GM12872 (cell line): ENCODE measurements at regions not wholly inside any gene's neighbourhood (a gene's known extent, or its start where the extent isn't known, plus 50 kb on each side); places are given as distances from the start of the nearest gene placed in this dataset.

Source experiments
- CTCF ChIP-seq: IDR thresholded peaks from 3 replicates; pipeline ENCODE4 v1.5.1; 2011; ENCODE audit warnings: low read depth, mild to moderate bottlenecking, low read length, moderate library complexity; ENCODE audit not compliant: insufficient read depth

GRCh38 chr13:112253631-112254030 lies 122.5 kb upstream of the SPACA7 start:
- no peak for TF ChIP-seq CTCF

DNA sequence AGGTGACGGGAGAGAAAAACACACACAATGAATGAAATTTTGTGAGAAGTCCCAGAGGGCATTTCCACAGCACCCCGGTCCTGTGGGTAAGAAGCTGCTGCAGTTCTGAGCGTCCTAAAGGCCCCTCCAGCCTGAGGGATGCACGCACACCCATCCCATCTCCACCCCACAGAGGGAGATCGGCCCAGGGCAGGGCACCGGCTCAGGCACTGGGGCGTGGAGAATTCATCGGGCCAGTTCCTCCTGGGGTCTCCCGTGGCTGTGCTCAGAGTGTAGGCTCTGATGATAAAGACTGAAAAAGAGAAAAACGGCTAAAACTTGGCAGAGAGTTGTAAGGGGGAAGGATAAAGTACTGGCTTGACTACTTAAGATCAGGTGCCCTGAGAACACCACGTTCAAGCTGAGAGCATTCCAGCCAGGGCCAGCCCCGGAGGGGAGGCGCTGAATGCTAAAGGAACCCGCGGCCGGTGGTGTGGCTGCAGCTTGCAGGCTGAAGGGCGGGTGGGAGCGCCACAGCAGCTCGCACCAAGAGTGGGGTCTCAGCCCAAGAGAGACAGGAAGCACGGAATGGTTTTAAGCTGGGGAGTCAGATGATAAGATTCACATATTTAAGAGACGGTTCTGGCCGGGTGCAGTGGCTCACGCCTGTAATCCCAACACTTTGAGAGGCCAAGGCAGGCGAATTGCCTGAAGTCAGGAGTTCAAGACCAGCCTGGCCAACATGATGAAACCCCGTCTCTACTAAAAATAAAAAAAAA lies 121.9 kb upstream of the SPACA7 start:
- TF ChIP-seq CTCF = no peak

DNA sequence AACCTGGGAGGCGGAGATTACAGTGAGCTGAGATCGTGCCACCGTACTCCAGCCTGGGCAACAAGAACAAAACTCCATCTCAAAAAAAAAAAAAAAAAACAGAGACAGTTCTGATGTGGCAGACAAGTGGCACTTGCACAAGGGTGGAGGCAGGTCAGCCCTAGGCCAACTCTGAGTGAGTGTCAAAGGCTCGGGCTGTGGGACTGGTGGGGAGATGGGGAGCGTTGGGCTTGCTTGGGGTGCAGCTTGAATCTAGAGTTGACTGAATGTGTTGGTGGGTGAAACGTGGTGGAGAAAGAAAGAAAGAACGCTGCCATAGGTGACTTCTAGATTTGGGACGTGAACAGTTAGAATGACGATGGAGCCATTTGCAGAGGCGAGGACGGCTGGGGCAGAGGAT lies 121.3 kb upstream of the SPACA7 start:
- no peak for TF ChIP-seq CTCF

- TF ChIP-seq CTCF = no peak
These were observed 120.5 kb upstream of the SPACA7 start for GRCh38 chr13:112255550-112256120.

DNA sequence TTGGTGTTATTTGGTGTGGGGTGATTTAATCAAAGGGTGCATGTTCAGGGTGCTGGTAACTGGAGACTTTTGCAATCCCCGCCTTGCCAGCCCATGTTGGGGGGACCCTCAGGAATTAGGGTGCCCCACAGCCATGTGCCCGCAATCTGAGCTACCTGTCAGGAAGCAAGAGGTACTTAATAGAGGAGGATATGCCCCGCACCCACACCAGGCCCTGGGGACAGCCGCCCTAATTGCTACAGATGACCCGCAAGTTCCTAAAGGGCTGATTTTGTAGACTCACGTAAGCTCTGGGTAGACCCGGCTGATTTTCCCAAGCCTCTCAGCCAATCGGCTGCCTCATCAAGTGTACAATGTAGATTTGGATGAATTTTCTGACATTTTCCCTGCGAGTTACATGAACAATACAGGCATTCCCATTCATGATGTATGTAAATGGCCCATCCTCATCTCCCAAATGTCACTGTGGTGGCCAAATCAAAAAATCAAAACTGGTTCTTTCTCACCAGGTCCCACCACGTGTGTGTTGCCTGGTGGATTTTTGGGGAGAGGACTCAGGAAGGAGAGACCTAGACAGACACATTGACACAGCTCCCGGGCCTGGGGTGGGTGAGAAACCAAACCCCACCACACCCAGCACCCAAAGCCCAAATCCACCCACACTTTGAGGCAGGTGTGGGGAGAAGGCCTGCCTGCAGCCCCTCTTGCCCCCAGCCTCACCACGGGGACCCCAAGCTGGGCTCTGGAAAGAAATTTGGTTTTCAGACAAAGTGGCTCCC lies 119.2 kb upstream of the SPACA7 start:
- TF ChIP-seq CTCF = no peak

DNA sequence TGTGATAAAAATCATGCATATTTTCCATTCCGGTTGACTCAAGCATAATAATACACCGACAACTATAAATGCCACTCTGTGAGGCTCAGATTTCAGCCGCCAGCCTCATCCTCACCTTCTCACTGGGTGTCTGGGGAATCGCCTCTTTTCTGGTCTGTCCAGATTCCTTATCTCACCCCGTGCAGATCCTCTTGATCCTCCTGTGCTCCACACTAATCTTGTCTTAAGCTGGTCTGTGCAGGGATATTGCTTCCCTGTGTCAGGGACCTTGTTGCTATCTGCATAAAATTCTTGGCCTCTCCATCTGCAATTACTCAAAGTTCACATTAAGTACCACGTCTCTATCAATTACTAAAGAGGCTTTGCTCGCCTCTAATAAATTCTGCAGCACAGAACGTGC lies 116.6 kb upstream of the SPACA7 start:
- TF ChIP-seq CTCF = no peak
